ENCODE measurements at regions not wholly inside any gene's neighbourhood (a gene's known extent, or its start where the extent isn't known, plus 50 kb on each side); places are given as distances from the start of the nearest gene placed in this dataset.

- intact Hi-C loops (cut with DNase I) = no loop called here
- no peaks in the 10 kb centered on the region for H3K4me1 ChIP-seq
- H3K27me3 ChIP-seq = no peaks in the 10 kb centered on the region
- TF ChIP-seq POLR2A (IDR thresholded peaks at IDR 0.05) = no peak
- no peak for TF ChIP-seq CTCF (IDR thresholded peaks at IDR 0.05)
- TF ChIP-seq POLR2AphosphoS5 (IDR thresholded peaks at IDR 0.05; ENCODE audit: insufficient read depth in 1 of 2, low read depth in 1 of 2) = no peak
- no peaks in the 10 kb centered on the region for H3K9me3 ChIP-seq
- no peaks in the 10 kb centered on the region for H3K36me3 ChIP-seq
- no peak for DNase-seq (ENCODE audit: extremely low spot score in 2 of 2)
- no peak overlapping the region for H3K4me3 ChIP-seq
- no peak overlapping the region for H3K27ac ChIP-seq
Observed at GRCh38 chr2:185441486-185442005, 297.1 kb upstream of the FSIP2 start.

DNA sequence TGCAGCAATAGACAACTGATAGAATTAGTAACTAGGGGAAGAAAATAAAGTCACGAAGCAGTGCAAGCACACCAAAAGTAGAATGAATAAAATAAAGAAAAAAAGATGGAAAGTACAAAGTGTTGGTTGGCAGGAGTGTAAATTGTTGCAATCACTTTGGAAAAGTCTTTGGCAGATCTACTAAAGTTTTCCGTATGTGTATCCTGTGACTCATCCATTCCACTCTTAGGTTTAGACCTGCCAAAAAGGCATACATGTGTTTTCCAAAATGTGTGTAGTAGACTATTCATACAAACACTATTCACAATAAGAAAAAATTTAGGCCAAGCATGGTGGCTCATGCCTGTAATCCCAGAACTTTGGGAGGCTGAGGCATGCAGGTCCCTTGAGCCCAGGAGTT is 282.1 kb upstream of the FSIP2 start:
- DNase-seq (ENCODE audit: extremely low spot score in 2 of 2) = no peak
- no peaks in the 10 kb centered on the region for H3K27me3 ChIP-seq
- no peak overlapping the region for H3K4me3 ChIP-seq
- intact Hi-C loops (cut with DNase I) = no loop called here
- H3K27ac ChIP-seq = no peak overlapping the region
- H3K4me1 ChIP-seq = no peaks in the 10 kb centered on the region
- no peaks in the 10 kb centered on the region for H3K36me3 ChIP-seq
- TF ChIP-seq POLR2AphosphoS5 (IDR thresholded peaks at IDR 0.05; ENCODE audit: insufficient read depth in 1 of 2, low read depth in 1 of 2) = no peak
- TF ChIP-seq CTCF (IDR thresholded peaks at IDR 0.05) = no peak
- TF ChIP-seq POLR2A (IDR thresholded peaks at IDR 0.05) = no peak
- no peaks in the 10 kb centered on the region for H3K9me3 ChIP-seq

DNA sequence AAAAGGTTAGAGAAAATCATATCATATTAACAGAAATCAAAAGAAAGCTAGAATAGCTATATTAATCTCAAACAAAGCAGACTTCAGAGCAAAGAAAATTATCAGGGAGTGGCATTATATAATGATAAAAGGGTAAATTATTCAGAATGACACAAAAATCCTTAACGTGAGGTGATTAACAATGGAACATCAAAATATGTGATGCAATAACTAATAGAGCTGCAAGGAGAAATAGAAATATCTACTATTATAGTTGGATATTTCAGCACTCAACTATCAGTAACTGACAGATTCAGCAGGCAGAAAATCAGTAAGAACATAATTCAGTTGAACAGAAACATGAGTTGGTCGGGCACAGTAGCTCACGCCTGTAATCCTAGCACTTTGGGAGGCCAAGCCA is 275.1 kb upstream of the FSIP2 start:
- intact Hi-C loops (cut with DNase I) = no loop called here
- DNase-seq (ENCODE audit: extremely low spot score in 2 of 2) = no peak
- Histone ChIP-seq H3K36me3 (no peaks in the 10 kb centered on the region), H3K27me3 (no peaks in the 10 kb centered on the region), H3K4me3 (no peak overlapping the region), H3K27ac (no peak overlapping the region), H3K4me1 (no peaks in the 10 kb centered on the region), H3K9me3 (no peaks in the 10 kb centered on the region)
- TF ChIP-seq CTCF (IDR thresholded peaks at IDR 0.05) (no peak), POLR2A (IDR thresholded peaks at IDR 0.05) (no peak), POLR2AphosphoS5 (IDR thresholded peaks at IDR 0.05; ENCODE audit: insufficient read depth in 1 of 2, low read depth in 1 of 2) (no peak)

GRCh38 chr2:185466915-185467314 is 271.7 kb upstream of the FSIP2 start:
- intact Hi-C loops (cut with DNase I) = no loop called here
- TF ChIP-seq POLR2A (IDR thresholded peaks at IDR 0.05) = no peak
- no peak for TF ChIP-seq POLR2AphosphoS5 (IDR thresholded peaks at IDR 0.05; ENCODE audit: insufficient read depth in 1 of 2, low read depth in 1 of 2)
- no peak for TF ChIP-seq CTCF (IDR thresholded peaks at IDR 0.05)

GRCh38 chr2:185471441-185471840 is 267.2 kb upstream of the FSIP2 start:
- no peaks in the 10 kb centered on the region for H3K27me3 ChIP-seq
- H3K4me3 ChIP-seq = no peak overlapping the region
- no peaks in the 10 kb centered on the region for H3K4me1 ChIP-seq
- intact Hi-C loops (cut with DNase I) = no loop called here
- no peaks in the 10 kb centered on the region for H3K36me3 ChIP-seq
- no peaks in the 10 kb centered on the region for H3K9me3 ChIP-seq
- DNase-seq (ENCODE audit: extremely low spot score in 2 of 2) = no peak
- no peak overlapping the region for H3K27ac ChIP-seq
- TF ChIP-seq POLR2A (IDR thresholded peaks at IDR 0.05) = no peak
- no peak for TF ChIP-seq CTCF (IDR thresholded peaks at IDR 0.05)
- TF ChIP-seq POLR2AphosphoS5 (IDR thresholded peaks at IDR 0.05; ENCODE audit: insufficient read depth in 1 of 2, low read depth in 1 of 2) = no peak

More at GRCh38 chr2:185466915-185467314, 271.7 kb upstream of the FSIP2 start:
- H3K4me3 ChIP-seq = no peak overlapping the region
- DNase-seq (ENCODE audit: extremely low spot score in 2 of 2) = no peak
- no peaks in the 10 kb centered on the region for H3K27me3 ChIP-seq
- H3K4me1 ChIP-seq = no peaks in the 10 kb centered on the region
- H3K9me3 ChIP-seq = no peaks in the 10 kb centered on the region
- no peaks in the 10 kb centered on the region for H3K36me3 ChIP-seq
- H3K27ac ChIP-seq = no peak overlapping the region

Measured in vagina (tissue), 2 donors.